DMS79 (cell line): ENCODE measurements at regions not wholly inside any gene's neighbourhood (a gene's known extent, or its start where the extent isn't known, plus 50 kb on each side); places are given as distances from the start of the nearest gene placed in this dataset.

Experiments
- DNase-seq: peaks from one replicate; lab custom pipeline; 2025; lab: John Stamatoyannopoulos, UW

GRCh38 chr15:93709708-93710107 is 521.7 kb upstream of the MCTP2 start:
- no peak for DNase-seq

GRCh38 chr15:93708724-93709445 is 522.5 kb upstream of the MCTP2 start:
- no peak for DNase-seq

GRCh38 chr15:93707751-93708150 is 523.6 kb upstream of the MCTP2 start:
- DNase-seq: no peak

GRCh38 chr15:93706495-93707292 is 524.7 kb upstream of the MCTP2 start:
- DNase-seq: no peak

- DNase-seq: no peak
Measured at GRCh38 chr15:93705753-93706455, 525.5 kb upstream of the MCTP2 start.

GRCh38 chr15:93703092-93703739 is 528.1 kb upstream of the MCTP2 start:
- no peak for DNase-seq

- no peak for DNase-seq
Measured at GRCh38 chr15:93700051-93700450, 531.3 kb upstream of the MCTP2 start.

- DNase-seq: no peak
Measured at GRCh38 chr15:93694033-93694432, 537.3 kb upstream of the MCTP2 start.

- DNase-seq: no peak
Measured at GRCh38 chr15:93683651-93684050, 547.7 kb upstream of the MCTP2 start.

GRCh38 chr15:93671387-93671943 is 559.9 kb upstream of the MCTP2 start:
- DNase-seq: no peak

GRCh38 chr15:93670931-93671330 is 560.4 kb upstream of the MCTP2 start:
- no peak for DNase-seq

- DNase-seq: no peak
Measured at GRCh38 chr15:93664213-93664956, 567.0 kb upstream of the MCTP2 start.

GRCh38 chr15:93662162-93662885 is 569.0 kb upstream of the MCTP2 start:
- no peak for DNase-seq

- DNase-seq: no peak
Measured at GRCh38 chr15:93658026-93658816, 569.2 kb upstream of the RGMA start.

GRCh38 chr15:93656041-93656440 is 567.0 kb upstream of the RGMA start:
- no peak for DNase-seq

GRCh38 chr15:93649691-93650235 is 560.8 kb upstream of the RGMA start:
- no peak for DNase-seq

- DNase-seq: no peak
Measured at GRCh38 chr15:93646193-93646592, 557.2 kb upstream of the RGMA start.

GRCh38 chr15:93645594-93645993 is 556.6 kb upstream of the RGMA start:
- DNase-seq: no peak

- DNase-seq: no peak
Measured at GRCh38 chr15:93644595-93644994, 555.6 kb upstream of the RGMA start.
